ENCODE measurements at regions not wholly inside any gene's neighbourhood (a gene's known extent, or its start where the extent isn't known, plus 50 kb on each side); places are given as distances from the start of the nearest gene placed in this dataset.

DNA sequence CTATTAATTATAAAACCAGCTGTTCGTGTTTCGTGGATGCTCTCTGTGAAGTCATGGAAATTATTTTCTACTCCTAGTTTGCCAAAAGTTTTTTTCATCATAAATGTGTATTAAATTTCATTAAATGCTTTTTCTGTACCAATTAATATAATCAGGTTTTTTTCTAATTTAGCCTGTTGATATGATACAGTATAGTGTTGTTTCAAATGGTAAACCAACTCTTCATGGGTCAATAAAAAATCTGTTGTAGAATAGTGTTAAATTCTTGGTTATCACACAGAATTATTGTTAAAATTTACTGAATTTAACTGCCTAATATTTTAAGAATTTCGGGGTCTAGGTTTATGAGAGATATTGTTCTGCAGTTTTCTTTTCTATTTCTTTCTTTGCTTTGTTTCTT, 505.9 kb upstream of the MANEA start:
- no peaks in the 10 kb centered on the region for H3K36me3 Mint-ChIP-seq (ENCODE audit: low read depth)
- CTCF ChIA-PET: no interaction called here

DNA sequence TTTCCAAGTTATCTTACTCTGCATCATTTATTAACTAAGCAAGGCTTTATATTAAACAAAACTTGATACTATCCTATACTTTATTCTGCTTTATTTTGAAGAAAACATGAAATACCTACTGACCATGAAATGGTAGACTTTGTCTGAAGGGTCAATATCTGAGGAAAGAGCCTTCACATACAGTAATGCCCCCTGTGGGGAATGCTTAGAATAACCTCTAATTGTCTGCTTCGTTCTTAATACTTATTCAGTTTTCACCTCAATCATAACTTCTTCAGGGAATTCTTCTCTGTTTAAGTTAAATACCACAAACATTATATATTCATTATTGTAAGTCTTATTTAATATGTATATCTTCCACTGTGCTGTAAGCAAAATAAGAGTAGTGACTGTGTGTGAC, 498.9 kb upstream of the MANEA start:
- Mint-ChIP-seq H3K4me3 (no peak overlapping the region), H3K9me3 (no peaks in the 10 kb centered on the region), H3K36me3 (ENCODE audit: low read depth) (no peaks in the 10 kb centered on the region), H3K27ac (no peak overlapping the region), H3K4me1 (ENCODE audit: low read depth) (no peaks in the 10 kb centered on the region), H3K27me3 (no peaks in the 10 kb centered on the region)
- intact Hi-C loops (cut with micrococcal nuclease): no loop called here
- DNase-seq (no peak), ATAC-seq (no peak)
- TF ChIP-seq CTCF (IDR thresholded peaks at IDR 0.05): no peak
- ChIA-PET POLR2A (no interaction called here), CTCF (no interaction called here)

More for the DNA sequence above, 505.9 kb upstream of the MANEA start:
- DNase-seq (no peak), ATAC-seq (no peak)
- intact Hi-C loops (cut with micrococcal nuclease): no loop called here
- no peak for TF ChIP-seq CTCF (IDR thresholded peaks at IDR 0.05)
- peaks cover 3% of the 10 kb centered on the region for H3K9me3 Mint-ChIP-seq
- H3K4me3 Mint-ChIP-seq: no peak overlapping the region
- no peak overlapping the region for H3K27ac Mint-ChIP-seq
- H3K4me1 Mint-ChIP-seq (ENCODE audit: low read depth): no peaks in the 10 kb centered on the region
- POLR2A ChIA-PET: no interaction called here
- H3K27me3 Mint-ChIP-seq: no peaks in the 10 kb centered on the region

DNA sequence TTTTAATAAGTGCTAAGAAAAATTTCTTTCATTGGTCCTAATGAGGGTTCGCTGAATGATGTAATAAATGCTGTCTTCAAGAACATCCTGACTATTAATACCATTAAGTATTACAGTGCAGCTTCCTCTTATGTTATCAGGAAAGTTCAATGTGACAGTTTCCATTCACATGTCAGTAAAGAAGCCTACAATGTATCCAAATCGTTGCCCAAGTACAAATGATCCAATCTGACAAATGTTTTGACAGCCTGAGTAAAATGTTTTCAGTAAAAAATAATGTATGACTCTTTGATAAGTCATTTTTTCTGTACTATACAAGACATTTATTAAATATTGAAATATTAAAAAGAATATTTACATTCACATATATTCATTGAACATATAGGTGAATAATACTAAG, 496.1 kb upstream of the MANEA start:
- POLR2A ChIA-PET: no interaction called here
- no peak overlapping the region for H3K4me3 Mint-ChIP-seq
- no peaks in the 10 kb centered on the region for H3K9me3 Mint-ChIP-seq
- ATAC-seq (no peak), DNase-seq (no peak)
- intact Hi-C loops (cut with micrococcal nuclease): no loop called here
- no peak for TF ChIP-seq CTCF (IDR thresholded peaks at IDR 0.05)
- H3K27ac Mint-ChIP-seq: no peak overlapping the region
- H3K36me3 Mint-ChIP-seq (ENCODE audit: low read depth): no peaks in the 10 kb centered on the region
- no peaks in the 10 kb centered on the region for H3K27me3 Mint-ChIP-seq
- CTCF ChIA-PET: no interaction called here
- no peaks in the 10 kb centered on the region for H3K4me1 Mint-ChIP-seq (ENCODE audit: low read depth)

GRCh38 chr6:95081949-95082348, 495.4 kb upstream of the MANEA start:
- DNase-seq (no peak), ATAC-seq (no peak)
- ChIA-PET CTCF (no interaction called here), POLR2A (no interaction called here)
- no peaks in the 10 kb centered on the region for H3K27me3 Mint-ChIP-seq
- H3K36me3 Mint-ChIP-seq (ENCODE audit: low read depth): no peaks in the 10 kb centered on the region
- H3K27ac Mint-ChIP-seq: no peak overlapping the region
- no peaks in the 10 kb centered on the region for H3K9me3 Mint-ChIP-seq
- no peak overlapping the region for H3K4me3 Mint-ChIP-seq
- H3K4me1 Mint-ChIP-seq (ENCODE audit: low read depth): no peaks in the 10 kb centered on the region
- TF ChIP-seq CTCF (IDR thresholded peaks at IDR 0.05): no peak
- intact Hi-C loops (cut with micrococcal nuclease): no loop called here

DNA sequence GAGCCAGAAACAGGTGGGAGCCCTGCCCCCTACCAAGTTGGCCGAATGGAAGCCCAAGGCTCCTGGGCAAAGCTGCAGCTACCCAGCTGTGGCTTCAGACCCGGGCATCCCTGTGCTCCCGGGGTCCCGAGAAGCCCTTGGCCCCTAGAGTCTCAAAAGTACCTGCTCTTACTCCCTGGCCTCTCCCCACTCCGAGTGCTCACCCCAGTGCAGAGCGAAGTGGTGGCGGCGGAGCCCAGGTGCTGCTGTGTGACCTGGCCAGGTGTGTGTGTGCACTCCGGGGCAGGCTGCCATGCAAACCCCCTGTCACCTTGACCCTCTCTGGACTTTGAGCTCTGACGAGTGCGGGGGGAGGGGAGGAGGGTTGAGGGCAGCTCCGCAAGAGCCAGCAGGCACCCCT, 493.8 kb upstream of the MANEA start:
- H3K27me3 Mint-ChIP-seq: no peaks in the 10 kb centered on the region
- no peaks in the 10 kb centered on the region for H3K36me3 Mint-ChIP-seq (ENCODE audit: low read depth)
- no peaks in the 10 kb centered on the region for H3K4me1 Mint-ChIP-seq (ENCODE audit: low read depth)
- H3K4me3 Mint-ChIP-seq: no peak overlapping the region
- H3K27ac Mint-ChIP-seq: no peak overlapping the region
- POLR2A ChIA-PET: no interaction called here
- no peaks in the 10 kb centered on the region for H3K9me3 Mint-ChIP-seq
- no peak for TF ChIP-seq CTCF (IDR thresholded peaks at IDR 0.05)
- DNase-seq: no peak
- no peak for ATAC-seq
- CTCF ChIA-PET: interaction anchor here (1.2 kb wide), 1 partner anchor 8 kb away, joined by 3 read pairs; no protein-coding TSS in a partner anchor
- intact Hi-C loops (cut with micrococcal nuclease): no loop called here

Measured in activated CD8-positive, alpha-beta T cell treated with anti-CD3 and anti-CD28 coated beads for 36 hours (primary cell).